ENCODE measurements at regions not wholly inside any gene's neighbourhood (a gene's known extent, or its start where the extent isn't known, plus 50 kb on each side); places are given as distances from the start of the nearest gene placed in this dataset.
A peak's percentile ranks its signal among the peaks of the same experiment; 100 is the strongest.

DNA sequence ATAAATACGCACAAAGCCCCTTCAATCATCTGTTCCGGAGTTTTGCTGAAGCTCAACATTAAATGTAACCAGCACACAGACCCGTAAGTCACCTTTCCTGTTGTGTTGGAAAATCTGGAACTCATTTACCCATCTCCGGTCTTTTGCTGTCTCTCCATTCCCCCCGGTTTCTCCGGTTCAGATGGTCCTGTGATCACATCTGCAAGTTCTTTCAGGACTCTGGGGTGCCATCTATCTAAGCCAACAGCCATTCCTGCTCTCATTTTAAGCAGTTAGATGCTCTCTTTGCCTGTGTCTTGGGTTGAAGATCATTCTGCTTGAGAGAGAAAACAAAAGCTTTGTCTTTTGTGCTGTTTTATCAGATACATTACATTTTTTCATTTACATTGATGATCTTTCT, 91.7 kb upstream of the TGIF1 start:
- DNase-seq (ENCODE audit: low spot score) = no peak

DNA sequence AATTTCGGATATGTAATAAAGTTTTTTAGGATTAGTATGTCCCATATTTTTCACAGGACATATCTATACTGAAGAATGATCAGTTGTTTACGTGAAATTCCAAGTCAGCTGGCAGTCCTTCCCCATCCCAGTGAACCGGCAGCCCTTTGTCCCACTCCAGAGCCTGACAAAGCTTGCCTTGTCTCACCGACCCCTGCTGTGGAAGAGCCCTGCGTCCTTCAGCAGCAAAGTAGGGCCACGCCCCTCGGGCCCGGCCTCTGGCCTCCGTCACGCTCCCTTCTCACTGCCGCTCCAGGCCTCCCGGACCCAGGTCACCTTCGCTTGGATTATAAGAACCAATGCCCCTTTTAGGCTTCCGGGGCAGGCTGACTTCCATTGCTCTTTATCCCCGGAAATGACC, 89.8 kb upstream of the TGIF1 start:
- no peak for DNase-seq (ENCODE audit: low spot score)

DNA sequence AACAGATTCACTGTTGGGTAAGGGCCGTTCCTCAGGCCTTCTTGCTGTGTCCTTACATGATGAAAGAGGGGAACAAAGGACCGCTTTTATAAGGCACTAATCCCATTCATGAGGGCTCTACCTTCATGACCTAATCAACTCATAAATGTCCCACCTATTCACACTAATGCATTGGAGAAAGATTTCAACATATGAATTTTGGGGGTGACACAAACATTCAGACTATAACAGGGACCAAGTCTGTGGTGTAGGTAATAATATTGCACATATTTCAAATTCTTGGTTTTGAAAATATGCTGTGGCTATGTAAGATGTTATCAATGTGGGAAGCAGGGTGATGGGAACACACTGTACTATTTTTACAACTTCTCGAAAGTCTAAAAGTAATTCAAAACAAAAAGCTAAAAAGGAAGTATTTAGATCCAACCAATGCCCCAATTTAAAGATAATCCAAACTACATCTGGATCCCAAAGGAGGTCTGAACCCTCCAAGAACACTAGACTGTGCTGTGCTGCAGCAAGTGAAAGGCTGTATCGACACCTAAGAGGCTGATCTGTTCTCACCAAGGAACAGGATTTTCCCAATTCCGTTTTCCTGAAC, 82.4 kb upstream of the TGIF1 start:
- DNase-seq (ENCODE audit: low spot score) = peak; percentile 21

DNA sequence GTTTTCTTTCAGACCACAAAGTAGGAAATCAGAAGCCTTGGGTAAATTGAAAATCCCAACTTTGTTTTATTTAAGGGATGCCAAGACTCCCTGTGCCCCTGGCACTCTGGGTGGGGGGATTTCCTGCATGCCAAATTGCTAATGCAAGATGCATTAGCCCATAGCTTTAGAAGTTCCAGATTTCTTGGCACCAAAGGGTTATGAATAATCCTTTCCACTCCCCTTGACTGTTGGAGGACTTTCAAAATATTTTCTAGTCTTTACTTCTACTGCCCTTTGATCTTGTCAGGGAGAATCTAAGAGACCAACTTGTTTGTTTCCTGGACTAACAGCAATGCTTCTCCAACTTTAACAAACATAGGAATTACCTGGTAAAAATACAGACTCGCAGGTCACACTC, 81.8 kb upstream of the TGIF1 start:
- DNase-seq (ENCODE audit: low spot score) = no peak

DNA sequence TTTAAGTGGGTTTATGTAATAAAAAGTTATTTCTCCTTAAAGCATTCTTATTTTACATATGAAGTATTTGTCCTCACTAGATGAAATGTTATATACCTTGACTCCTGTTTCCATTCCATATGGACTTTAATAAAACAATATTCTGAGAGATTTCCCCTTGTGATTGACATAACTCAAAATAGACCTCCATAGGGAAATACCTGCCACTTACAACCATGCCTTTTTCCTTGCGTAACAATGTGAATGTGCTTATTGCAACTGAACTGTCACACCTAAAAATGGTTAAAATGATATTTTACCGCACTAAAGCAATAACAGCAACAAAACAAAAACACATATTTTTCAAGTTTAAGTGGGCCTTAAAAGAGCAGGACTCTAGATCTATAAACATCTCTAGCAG, 70.3 kb upstream of the TGIF1 start:
- DNase-seq (ENCODE audit: low spot score) = no peak

DNA sequence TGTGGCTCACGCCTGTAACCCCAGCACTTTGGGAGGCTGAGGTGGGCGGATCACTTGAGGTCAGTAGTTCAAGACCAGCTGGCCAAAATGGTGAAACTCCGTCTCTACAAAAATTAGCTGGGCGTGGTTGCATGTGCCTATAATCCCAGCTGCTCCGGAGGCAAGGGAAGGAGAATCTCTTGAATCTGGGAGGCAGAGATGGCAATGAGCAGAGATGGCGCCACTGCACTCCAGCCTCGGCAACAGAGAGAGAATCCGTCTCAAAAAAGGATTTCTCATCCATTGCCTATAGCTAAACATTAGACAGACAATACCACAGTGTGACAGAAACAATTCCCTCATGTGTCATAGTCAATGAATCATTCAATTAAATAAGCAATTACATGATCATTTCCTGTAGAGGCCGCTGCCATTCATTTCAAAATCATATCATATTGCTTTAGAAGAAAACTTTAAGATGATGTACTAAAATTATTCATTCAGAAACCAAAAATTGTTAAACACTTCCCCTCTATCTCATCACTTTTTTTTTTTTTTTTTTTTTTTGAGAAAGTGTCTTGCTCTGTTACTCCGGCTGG, 69.5 kb upstream of the TGIF1 start:
- DNase-seq (ENCODE audit: low spot score) = no peak

DNA sequence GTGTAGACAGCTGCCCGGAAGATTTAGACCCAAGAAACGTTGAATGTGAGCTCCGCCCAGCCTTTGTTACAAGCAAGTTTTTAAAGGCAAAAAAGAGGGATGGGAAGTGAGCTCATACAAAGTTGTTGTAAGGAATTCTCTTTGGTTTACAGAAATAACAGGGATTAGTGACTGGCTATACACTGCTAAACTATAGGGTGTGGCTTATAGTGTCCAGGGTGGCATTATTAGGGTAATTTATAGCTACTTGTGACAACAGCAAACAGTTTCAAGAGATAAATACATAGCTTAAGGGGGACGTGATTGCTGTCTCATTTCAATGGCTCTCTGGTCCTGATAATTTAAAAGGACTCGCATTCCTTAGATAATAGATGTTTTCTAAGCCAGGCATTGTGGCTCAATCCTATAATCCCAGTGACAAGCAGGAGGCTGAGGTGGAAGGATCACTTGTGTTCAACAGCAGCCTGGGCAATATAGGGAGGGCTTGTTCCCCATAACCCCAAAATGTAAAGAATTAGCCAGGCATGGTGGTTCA, 66.5 kb upstream of the TGIF1 start:
- no peak for DNase-seq (ENCODE audit: low spot score)

DNA sequence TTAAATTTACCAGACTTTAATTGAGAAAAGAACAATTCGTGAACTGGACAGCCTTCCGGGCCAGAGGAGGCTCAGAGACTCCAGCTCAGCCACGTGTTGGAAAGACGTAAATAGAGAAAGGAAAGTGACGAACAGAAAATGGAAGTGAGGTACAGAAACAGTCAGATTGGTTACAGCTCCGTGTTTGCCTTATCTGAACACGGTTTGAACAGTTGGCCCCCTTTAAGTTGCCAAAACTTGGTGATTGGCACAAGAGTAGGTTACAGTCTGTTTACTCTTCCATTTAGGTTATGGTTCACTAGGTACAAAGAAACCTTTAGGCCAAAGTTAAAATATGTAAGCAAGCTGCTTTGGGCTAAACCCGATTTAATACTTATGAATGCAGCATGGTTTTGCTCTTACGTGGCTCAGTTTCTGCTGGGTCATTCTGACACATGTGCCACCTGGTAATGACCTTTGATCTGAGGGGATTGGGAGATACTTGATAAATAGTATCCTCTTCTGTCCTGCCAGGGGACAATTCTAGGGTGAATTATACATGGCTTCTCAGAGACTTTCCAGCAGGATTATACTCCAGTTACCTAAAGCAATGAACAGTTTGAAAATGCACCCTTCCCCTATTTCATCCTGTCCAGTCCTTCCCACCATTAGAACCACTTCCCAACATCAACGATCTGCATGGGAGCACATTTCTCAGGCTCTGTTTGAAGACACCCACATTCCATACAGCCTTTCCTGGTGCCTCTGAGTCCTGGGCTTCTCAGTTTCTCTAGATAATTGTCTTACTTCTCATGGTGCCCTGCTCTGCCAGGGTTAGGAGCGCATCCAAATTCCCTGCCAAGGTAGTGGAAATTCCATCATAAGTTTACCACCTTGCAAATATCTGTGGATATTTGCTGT, 65.1 kb upstream of the TGIF1 start:
- no peak for DNase-seq (ENCODE audit: low spot score)

DNA sequence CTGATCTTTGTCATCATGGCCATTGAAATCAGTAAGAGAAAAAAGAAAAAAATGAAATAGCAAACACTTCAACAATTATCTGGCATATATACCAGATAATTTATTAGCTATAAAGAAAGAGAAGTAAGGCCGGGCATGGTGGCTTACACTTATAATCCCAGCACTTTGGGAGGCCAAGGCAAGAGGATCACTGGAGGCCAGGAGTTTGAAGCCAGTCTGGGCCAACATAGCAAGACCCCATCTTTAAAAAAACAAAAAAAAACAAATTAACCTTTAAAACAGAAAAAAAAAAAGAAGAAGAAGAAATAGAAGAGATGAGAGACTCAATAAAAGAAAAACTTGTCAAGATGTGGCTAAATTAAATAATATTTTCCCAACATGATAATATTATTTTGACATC, 61.6 kb upstream of the TGIF1 start:
- no peak for DNase-seq (ENCODE audit: low spot score)

DNA sequence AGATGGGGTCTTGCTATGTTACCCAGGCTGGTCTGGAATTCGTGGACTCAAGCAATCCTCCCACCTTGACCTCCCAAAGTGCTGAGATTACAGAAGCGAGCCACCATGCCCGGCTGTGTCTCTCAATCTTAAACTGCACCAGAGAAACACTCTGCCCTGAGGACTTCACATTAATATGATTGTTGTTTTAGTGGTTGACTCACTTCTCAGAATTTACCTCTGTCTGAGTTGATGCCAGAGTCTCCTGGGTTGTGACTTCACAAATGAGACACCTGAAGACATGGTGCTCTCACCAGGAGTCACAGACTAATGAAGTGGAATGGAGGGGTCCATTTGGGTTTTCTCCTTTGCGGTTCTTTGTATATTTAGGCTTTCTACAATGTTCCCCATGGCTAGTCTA, 61.0 kb upstream of the TGIF1 start:
- no peak for DNase-seq (ENCODE audit: low spot score)

DNA sequence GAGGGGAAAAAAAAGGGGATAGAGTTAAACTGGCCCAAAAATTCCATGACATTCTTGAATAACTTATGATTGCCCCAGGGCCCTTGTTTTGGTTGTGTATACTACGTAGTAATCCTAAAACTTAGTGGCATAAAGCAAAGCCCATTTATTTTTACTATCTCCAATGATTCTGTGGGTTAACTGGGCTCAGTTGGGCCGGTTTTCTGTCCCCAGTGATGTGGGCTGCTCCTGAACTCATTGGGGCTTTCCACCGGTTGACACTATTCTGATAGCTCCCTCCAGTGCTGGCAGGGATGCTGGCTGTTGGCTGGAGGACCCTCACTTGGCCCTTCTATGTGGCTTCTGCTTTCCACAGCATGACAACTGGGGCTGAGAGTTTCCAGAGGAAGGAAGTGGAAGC, 60.0 kb upstream of the TGIF1 start:
- DNase-seq (ENCODE audit: low spot score) = no peak

DNA sequence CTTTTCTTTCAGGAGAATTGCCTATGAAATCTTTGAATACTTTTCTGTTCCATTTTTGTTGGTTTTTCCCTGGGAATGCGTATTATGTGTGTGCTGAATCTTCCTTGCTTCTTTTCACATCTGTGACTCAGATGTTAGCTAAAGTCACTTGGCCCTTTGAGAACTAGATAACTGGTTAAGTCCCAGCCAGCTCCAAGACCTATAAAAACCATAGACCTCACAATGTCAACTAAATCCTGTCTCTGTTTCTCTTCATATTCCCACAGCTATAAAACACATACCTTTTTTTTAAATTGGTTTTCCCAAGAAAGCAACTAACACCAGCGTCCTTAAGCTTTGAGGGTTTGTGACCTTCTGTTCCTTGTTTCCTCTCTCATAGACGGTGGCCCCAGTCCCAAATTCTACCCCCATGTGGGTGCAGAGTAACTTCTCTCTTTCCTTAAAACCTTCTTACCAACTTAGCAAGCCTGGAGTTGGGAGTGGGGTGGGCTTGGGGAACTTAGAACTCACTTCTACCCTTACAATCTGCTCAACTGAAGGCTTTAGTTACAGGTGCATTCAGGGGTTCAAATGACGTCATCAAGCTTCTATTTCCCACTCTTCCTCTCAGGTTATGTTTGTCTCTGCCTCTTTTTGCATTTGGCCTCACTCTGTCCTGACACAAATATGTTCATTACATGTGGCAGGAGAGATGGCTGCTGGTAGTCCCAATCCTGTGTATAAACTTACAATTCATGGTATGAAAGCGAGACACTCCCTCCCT, 58.1 kb upstream of the TGIF1 start:
- DNase-seq (ENCODE audit: low spot score) = no peak

DNA sequence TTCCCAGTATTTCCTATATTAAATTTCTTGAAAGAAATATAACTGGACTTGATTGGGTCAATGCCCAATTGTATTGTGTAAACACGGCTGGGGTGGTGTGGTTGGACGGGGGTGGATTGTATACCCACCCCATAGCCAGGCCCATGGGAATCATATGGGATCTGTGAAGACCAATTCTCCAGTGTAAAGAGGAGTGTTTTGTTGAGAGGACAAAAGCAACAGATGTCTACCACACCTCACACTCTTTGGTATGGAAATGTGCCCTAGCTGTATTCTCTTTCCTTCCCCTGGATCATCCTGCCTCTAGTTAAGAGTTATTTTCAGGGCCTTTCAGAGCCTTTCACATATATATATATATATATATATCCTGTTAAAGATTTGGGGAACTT, 57.5 kb upstream of the TGIF1 start:
- no peak for DNase-seq (ENCODE audit: low spot score)

DNA sequence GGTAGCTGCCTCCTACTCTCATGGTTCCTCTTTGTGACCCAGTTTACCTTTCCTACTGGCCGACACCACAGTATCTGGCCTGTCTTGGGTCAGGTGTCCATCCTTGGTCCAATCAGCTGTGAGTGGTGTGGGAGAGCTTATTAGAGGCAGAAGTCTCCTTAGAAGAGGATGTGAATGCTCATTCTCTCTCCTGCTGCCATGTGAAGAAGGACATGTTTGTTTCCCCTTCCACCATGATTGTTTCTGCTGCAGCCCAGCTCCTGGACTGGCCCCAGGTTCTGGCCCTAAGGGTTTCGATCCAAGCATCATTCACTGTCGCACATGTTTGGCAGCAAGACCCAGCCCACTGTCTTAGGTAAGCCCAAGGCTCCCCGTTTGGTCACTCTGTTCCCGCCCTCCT, 55.3 kb upstream of the TGIF1 start:
- DNase-seq (ENCODE audit: low spot score) = no peak

DNA sequence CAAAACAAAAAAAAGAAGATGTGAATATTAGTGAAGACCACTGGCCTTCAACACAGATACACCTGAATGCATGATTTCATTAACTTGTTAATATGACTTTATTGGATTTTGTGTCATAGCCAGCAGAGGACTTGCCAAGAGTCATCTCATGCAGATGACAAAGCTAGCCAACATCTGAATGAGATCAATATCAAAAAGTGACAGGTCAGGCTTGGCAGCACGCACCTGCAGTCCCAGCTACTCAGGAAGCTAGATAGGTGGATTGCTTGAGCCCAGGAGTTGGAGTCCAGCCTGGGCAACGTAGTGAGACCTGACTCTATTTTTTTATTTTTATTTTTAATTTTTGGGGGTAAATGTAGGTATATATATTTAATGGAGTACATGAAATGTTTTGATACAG, 54.5 kb upstream of the TGIF1 start:
- DNase-seq (ENCODE audit: low spot score) = peak; percentile 26

DNA sequence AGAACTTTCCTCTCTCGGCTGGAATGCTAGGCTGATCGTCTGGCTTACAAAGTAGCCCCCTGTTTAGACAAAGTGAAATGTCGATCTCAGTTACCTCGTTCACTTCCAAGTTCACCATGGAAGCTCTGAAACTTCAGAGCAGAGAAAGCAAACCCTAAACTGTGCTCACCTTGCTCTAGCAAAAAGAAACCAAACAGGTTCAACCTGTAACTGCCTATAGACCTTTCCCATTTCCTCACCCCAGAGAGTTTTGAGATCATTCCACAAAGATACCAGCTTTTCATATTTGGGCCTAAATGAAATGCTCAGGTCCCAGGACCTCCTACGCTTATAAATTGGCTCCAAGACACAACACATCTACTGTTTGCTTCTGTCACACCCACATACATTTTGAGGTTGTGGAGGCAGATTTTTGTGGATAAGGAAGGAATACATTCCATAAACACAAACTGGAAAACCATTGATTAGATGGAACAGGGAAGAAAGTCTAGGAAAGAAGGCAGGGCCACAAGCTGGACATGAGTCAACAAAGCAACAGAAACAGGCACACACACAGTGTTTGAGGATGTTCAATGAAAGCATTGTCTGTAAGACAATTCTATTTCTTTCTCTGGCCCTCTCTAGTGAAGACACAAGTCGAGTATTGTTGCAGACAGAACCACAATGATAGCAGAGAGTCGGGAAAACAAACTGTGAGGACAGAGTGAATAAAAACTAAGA, 52.8 kb upstream of the TGIF1 start:
- DNase-seq (ENCODE audit: low spot score) = peak; percentile 84

DNA sequence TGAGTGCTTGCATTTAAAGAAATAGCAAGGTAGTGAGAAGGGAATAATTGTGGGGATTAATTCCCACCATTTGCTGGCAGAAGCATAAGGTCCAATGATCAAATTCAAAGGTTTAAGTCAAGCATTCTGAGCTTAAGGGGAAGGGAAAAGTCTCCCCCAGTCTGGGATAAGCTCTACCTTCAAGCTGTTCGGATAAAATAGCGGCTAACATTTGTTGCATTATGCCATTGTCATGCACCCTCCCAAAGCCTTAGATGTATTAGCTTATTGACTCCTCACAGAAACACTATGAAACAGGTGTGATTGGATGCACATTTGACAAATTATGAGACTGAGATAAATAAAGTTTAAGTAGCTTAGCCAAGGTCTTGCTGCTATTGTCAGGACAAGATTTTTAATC, 52.2 kb upstream of the TGIF1 start:
- DNase-seq (ENCODE audit: low spot score) = peak; percentile 20

Data from HT-29 (cell line).